OCI-LY3 (cell line): ENCODE measurements at regions not wholly inside any gene's neighbourhood (a gene's known extent, or its start where the extent isn't known, plus 50 kb on each side); places are given as distances from the start of the nearest gene placed in this dataset.

Source experiments
- H2AFZ ChIP-seq: fragments of 200-600, 300-600 bp; shearing (Covaris generic); 2 replicates; pipeline ENCODE4 v1.6.0; 2014; ENCODE audit warnings: antibody characterized with exemption, low read depth, low read length
- H3K27ac ChIP-seq: fragments of 200-600, 300-600 bp; sonication (generic); 2 replicates; pipeline ENCODE4 v1.5.1; 2014; ENCODE audit warnings: mild to moderate bottlenecking, low read length, moderate library complexity, mixed read lengths
- H3K27me3 ChIP-seq: fragments of 200-600, 300-600 bp; sonication (generic); 2 replicates; pipeline ENCODE4 v1.6.1; 2014; ENCODE audit warnings: low read depth, low read length, mixed read lengths
- H3K36me3 ChIP-seq: fragments of 200-600, 300-600 bp; sonication (generic); replicated peaks from 2 replicates; pipeline ENCODE3; 2014; ENCODE audit warnings: low read depth, low read length, mixed read lengths
- H3K4me1 ChIP-seq: fragments of 300-600, 200-600 bp; sonication (generic); 2 replicates; pipeline ENCODE4 v1.6.1; 2014; ENCODE audit warnings: low read length, mixed read lengths
- H3K4me2 ChIP-seq: fragments of 200-600, 300-600 bp; sonication (generic); 2 replicates; pipeline ENCODE4 v1.6.1; 2014; ENCODE audit warnings: low read length, mixed read lengths
- H3K4me3 ChIP-seq: fragments of 300-600, 200-600 bp; sonication (generic); 2 replicates; pipeline ENCODE4 v1.5.1; 2014; ENCODE audit warnings: antibody characterized with exemption, mild to moderate bottlenecking, low read length, moderate library complexity
- H3K79me2 ChIP-seq: fragments of 300-600, 200-600 bp; shearing (Covaris generic); 2 replicates; pipeline ENCODE4 v1.6.1; 2014; ENCODE audit warnings: mild to moderate bottlenecking, low read length, mixed read lengths
- H3K9ac ChIP-seq: fragments of 300-600, 200-600 bp; shearing (Covaris generic); 2 replicates; pipeline ENCODE4 v1.6.0; 2014; ENCODE audit warnings: mild to moderate bottlenecking, low read length, moderate library complexity
- H3K9me3 ChIP-seq: fragments of 200-600, 300-600 bp; shearing (Covaris generic); 2 replicates; pipeline ENCODE4 v1.6.1; 2014; ENCODE audit warnings: low read length, mixed read lengths; ENCODE audit not compliant: insufficient read depth
- H4K20me1 ChIP-seq: fragments of 200-600, 300-600 bp; sonication (generic); 2 replicates; pipeline ENCODE4 v1.6.1; 2016; ENCODE audit warnings: low read length, mixed read lengths; ENCODE audit not compliant: insufficient read depth
- EZH2phosphoT487 ChIP-seq: fragments of 200-600 bp; shearing (Covaris generic); IDR thresholded peaks from 2 replicates; pipeline ENCODE4 v1.6.1; 2018; ENCODE audit warnings: antibody characterized with exemption, mixed run types, low read depth
- TF ChIP-seq, protein P1 (sequence below): fragments of 200-600, 300-600 bp; sonication (generic); IDR thresholded peaks from 2 replicates; pipeline ENCODE4 v1.5.1; 2014; ENCODE audit warnings: antibody characterized with exemption, low read length, low read depth

DNA sequence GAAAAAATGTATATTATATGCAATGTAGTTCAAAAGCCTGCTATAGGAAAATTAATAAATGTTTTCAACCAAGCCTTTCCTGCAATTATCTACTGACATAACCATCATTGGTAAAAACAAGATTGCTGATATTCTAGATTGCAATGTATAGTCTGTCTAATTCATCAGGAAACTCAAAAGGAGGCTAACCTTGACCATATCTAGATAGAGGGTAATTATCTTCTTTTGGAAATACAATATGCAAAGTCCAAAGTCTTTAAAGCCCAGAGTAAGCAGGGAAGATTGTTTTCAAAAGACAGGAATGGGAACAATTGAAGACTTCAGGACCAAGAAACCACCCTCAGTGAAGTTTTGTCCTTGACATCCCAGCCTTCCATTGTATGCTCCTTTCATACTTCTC lies 123.1 kb upstream of the GLRA2 start:
- Histone ChIP-seq H3K27ac (no peak overlapping the region), H2AFZ (no peak overlapping the region), H3K79me2 (no peaks in the 10 kb centered on the region), H3K4me1 (no peaks in the 10 kb centered on the region), H3K36me3 (no peaks in the 10 kb centered on the region), H3K4me2 (no peak overlapping the region), H3K9me3 (no peaks in the 10 kb centered on the region), H4K20me1 (no peaks in the 10 kb centered on the region), H3K27me3 (no peaks in the 10 kb centered on the region), H3K9ac (no peak overlapping the region), H3K4me3 (no peak overlapping the region)
- no peak for TF ChIP-seq EZH2phosphoT487
- TF ChIP-seq, protein P1, sequence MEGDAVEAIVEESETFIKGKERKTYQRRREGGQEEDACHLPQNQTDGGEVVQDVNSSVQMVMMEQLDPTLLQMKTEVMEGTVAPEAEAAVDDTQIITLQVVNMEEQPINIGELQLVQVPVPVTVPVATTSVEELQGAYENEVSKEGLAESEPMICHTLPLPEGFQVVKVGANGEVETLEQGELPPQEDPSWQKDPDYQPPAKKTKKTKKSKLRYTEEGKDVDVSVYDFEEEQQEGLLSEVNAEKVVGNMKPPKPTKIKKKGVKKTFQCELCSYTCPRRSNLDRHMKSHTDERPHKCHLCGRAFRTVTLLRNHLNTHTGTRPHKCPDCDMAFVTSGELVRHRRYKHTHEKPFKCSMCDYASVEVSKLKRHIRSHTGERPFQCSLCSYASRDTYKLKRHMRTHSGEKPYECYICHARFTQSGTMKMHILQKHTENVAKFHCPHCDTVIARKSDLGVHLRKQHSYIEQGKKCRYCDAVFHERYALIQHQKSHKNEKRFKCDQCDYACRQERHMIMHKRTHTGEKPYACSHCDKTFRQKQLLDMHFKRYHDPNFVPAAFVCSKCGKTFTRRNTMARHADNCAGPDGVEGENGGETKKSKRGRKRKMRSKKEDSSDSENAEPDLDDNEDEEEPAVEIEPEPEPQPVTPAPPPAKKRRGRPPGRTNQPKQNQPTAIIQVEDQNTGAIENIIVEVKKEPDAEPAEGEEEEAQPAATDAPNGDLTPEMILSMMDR: no peak

DNA sequence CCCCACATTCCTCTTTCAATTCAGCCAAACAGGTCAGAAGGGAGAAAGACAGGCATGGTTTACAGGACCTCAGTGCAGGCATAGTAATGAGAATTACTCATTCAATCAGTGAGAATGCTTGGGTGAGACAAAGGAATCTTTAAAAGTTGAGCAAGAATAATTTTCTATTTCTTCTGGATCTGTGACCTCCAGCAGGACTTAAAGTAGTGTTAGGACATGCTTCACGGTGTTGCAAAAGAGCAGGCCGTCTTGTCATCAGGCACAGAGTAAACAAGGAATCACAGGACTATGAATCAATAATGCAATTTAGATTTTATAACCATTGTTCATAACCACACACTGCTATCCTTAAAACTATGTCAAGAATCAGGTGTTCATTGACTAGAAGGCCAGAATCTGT lies 130.6 kb upstream of the GLRA2 start:
- no peaks in the 10 kb centered on the region for H3K4me1 ChIP-seq
- no peak overlapping the region for H3K4me3 ChIP-seq
- no peak overlapping the region for H2AFZ ChIP-seq
- H3K9me3 ChIP-seq: no peaks in the 10 kb centered on the region
- TF ChIP-seq EZH2phosphoT487: no peak
- TF ChIP-seq, protein P1: no peak
- H3K36me3 ChIP-seq: no peaks in the 10 kb centered on the region
- no peaks in the 10 kb centered on the region for H3K27me3 ChIP-seq
- no peaks in the 10 kb centered on the region for H4K20me1 ChIP-seq
- H3K9ac ChIP-seq: no peak overlapping the region
- H3K27ac ChIP-seq: no peak overlapping the region
- H3K79me2 ChIP-seq: no peaks in the 10 kb centered on the region
- no peak overlapping the region for H3K4me2 ChIP-seq

- Histone ChIP-seq H3K79me2 (no peaks in the 10 kb centered on the region), H3K36me3 (no peaks in the 10 kb centered on the region), H3K27ac (no peak overlapping the region), H3K9me3 (no peaks in the 10 kb centered on the region), H3K4me2 (no peak overlapping the region), H3K4me3 (no peak overlapping the region), H4K20me1 (no peaks in the 10 kb centered on the region), H2AFZ (no peak overlapping the region), H3K4me1 (no peaks in the 10 kb centered on the region), H3K9ac (no peak overlapping the region), H3K27me3 (no peaks in the 10 kb centered on the region)
- TF ChIP-seq EZH2phosphoT487: no peak
- TF ChIP-seq, protein P1: no peak
Observed at GRCh38 chrX:14389682-14390081, 139.7 kb upstream of the GLRA2 start.

DNA sequence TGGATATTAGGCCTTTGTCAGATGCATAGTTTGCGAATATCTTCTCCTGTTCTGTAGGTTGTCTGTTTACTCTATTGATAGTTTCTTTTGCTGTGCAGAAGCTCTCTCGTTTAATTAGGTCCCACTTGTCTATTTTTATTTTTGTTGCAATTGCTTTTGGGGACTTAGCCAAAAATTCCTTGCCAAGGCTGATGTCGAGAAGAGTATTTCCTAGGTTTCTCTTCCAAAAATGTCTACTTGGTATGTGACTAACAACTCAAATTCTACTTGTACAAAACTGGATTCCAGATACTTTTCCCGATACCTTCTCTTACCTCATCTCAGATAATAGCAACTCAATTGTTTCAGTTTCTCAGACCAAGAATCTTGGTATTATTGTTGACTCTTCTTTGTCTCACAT lies 142.4 kb upstream of the GLRA2 start:
- TF ChIP-seq, protein P1: no peak
- no peak for TF ChIP-seq EZH2phosphoT487
- no peak overlapping the region for H3K9ac ChIP-seq
- no peaks in the 10 kb centered on the region for H3K27me3 ChIP-seq

More for the DNA sequence above, 142.4 kb upstream of the GLRA2 start:
- Histone ChIP-seq H3K4me1 (no peaks in the 10 kb centered on the region), H3K4me3 (no peak overlapping the region), H3K4me2 (no peak overlapping the region), H3K27ac (no peak overlapping the region), H3K36me3 (no peaks in the 10 kb centered on the region), H3K79me2 (no peaks in the 10 kb centered on the region), H2AFZ (no peak overlapping the region), H4K20me1 (no peaks in the 10 kb centered on the region), H3K9me3 (no peaks in the 10 kb centered on the region)
